ENCODE measurements at regions not wholly inside any gene's neighbourhood (a gene's known extent, or its start where the extent isn't known, plus 50 kb on each side); places are given as distances from the start of the nearest gene placed in this dataset.

DNA sequence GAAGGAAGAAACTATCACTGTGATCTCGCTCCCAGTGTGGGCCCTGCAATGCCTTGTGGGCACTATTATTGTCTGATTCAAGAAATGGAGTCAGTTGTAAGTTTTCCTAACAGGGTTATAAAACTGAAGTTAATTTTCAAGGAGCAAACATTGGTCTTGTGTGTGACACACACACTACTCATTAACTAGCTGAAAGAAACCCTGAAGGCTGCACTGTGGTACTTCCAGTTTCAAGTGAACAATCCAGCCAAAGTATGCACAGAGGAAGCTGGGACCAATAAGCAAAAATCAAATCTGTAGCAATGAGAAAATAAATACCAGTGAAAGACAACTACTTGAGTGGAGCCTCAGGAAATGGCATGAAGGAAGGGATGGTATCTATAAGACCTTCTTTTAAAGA lies 506.6 kb upstream of the POT1 start (continued):
- TF ChIP-seq, protein P1, sequence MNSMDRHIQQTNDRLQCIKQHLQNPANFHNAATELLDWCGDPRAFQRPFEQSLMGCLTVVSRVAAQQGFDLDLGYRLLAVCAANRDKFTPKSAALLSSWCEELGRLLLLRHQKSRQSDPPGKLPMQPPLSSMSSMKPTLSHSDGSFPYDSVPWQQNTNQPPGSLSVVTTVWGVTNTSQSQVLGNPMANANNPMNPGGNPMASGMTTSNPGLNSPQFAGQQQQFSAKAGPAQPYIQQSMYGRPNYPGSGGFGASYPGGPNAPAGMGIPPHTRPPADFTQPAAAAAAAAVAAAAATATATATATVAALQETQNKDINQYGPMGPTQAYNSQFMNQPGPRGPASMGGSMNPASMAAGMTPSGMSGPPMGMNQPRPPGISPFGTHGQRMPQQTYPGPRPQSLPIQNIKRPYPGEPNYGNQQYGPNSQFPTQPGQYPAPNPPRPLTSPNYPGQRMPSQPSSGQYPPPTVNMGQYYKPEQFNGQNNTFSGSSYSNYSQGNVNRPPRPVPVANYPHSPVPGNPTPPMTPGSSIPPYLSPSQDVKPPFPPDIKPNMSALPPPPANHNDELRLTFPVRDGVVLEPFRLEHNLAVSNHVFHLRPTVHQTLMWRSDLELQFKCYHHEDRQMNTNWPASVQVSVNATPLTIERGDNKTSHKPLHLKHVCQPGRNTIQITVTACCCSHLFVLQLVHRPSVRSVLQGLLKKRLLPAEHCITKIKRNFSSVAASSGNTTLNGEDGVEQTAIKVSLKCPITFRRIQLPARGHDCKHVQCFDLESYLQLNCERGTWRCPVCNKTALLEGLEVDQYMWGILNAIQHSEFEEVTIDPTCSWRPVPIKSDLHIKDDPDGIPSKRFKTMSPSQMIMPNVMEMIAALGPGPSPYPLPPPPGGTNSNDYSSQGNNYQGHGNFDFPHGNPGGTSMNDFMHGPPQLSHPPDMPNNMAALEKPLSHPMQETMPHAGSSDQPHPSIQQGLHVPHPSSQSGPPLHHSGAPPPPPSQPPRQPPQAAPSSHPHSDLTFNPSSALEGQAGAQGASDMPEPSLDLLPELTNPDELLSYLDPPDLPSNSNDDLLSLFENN (IDR thresholded peaks at IDR 0.05; ENCODE audit: low read depth in 2 of 2, low read length in 2 of 2): no peak
- TF ChIP-seq ZNF143 (CRISPR knock-in tag; IDR thresholded peaks at IDR 0.05) (no peak), ETV1 (tag; conservative IDR thresholded peaks at IDR 0.05; ENCODE audit: low read depth) (no peak)

DNA sequence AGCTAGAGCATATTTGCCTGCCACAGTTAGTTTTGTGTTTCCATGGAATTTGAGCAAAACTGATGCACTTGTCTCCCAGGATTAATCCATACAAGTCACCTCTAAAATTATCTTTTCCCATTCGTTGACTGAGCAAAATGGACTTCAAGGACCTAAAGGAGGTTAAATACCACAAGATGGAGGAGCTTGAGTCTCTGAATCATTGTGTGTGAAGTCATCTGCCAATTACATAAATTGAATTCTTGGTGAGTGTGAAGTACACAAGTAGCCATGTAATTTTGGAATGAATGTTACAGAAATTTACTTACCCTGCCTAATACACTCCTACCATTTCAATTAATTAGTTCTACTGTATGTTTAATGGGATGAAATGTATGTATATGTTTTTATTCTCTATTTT lies 501.7 kb upstream of the POT1 start:
- DNase-seq (ENCODE audit: extremely low read depth in 1 of 4, low spot score in 3 of 4): no peak
- Histone ChIP-seq H3K36me3 (ENCODE audit: control insufficient read depth, insufficient read depth, low read length) (no peaks in the 10 kb centered on the region), H3K9ac (ENCODE audit: insufficient read depth in 1 of 2, low read depth in 2 of 2, low read length in 2 of 2) (no peak overlapping the region), H3K4me3 (no peak overlapping the region), H4K20me1 (replicated peaks; ENCODE audit: control insufficient read depth, insufficient read depth, low read length) (no peaks in the 10 kb centered on the region), H3K27ac (ENCODE audit: extremely low read depth, low read depth, low read length) (no peak overlapping the region), H2AFZ (ENCODE audit: low read depth, low read length) (no peak overlapping the region), H3K4me2 (ENCODE audit: insufficient read depth, low read length) (no peak overlapping the region), H3K79me2 (ENCODE audit: control insufficient read depth, insufficient read depth, low read length) (no peaks in the 10 kb centered on the region), H3K9me1 (ENCODE audit: control insufficient read depth, insufficient read depth, low read length) (no peaks in the 10 kb centered on the region), H3K9me3 (replicated peaks; ENCODE audit: control insufficient read depth, insufficient read depth, low read depth, low read length) (no peaks in the 10 kb centered on the region), H3K4me1 (replicated peaks in 1 of 2; ENCODE audit: control insufficient read depth in 2 of 2, insufficient read depth in 2 of 2, low read length in 2 of 2) (no peaks in the 10 kb centered on the region), H3K27me3 (ENCODE audit: control insufficient read depth in 2 of 2, insufficient read depth in 2 of 2, low read length in 2 of 2) (no peaks in the 10 kb centered on the region)
- POLR2A ChIA-PET: no interaction called here
- in situ Hi-C loops (cut with MboI): no loop called here
- CTCF ChIA-PET (ENCODE audit: low intra/inter-chr PET ratio): no interaction called here
- intact Hi-C loops (cut with micrococcal nuclease): no loop called here
- ATAC-seq: no peak
- BruUV-seq (replicated peaks): no TSS peak
- TF ChIP-seq ETV6 (IDR thresholded peaks at IDR 0.05; ENCODE audit: borderline replicate concordance in 1 of 2, low read depth in 2 of 2, low read length in 1 of 2) (no peak), ETV6 (CRISPR knock-in tag; IDR thresholded peaks at IDR 0.05; ENCODE audit: borderline replicate concordance) (no peak), ZNF24 (IDR thresholded peaks at IDR 0.05) (no peak), RBM22 (IDR thresholded peaks at IDR 0.05; ENCODE audit: low read depth, low read length, poor library complexity, severe bottlenecking) (no peak), ZBED1 (IDR thresholded peaks at IDR 0.05) (no peak), HDAC6 (IDR thresholded peaks at IDR 0.05; ENCODE audit: low read depth, low read length) (no peak), FOXM1 (IDR thresholded peaks at IDR 0.05; ENCODE audit: low read depth) (no peak), FOXM1 (CRISPR knock-in tag; IDR thresholded peaks at IDR 0.05; ENCODE audit: low read depth) (no peak), KDM5B (IDR thresholded peaks at IDR 0.05; ENCODE audit: insufficient replicate concordance, low read depth, low read length) (no peak), ZNF707 (CRISPR knock-in tag; conservative IDR thresholded peaks at IDR 0.05) (no peak), POLR2AphosphoS2 (IDR thresholded peaks at IDR 0.05; ENCODE audit: low read length) (no peak), NFXL1 (CRISPR knock-in tag; IDR thresholded peaks at IDR 0.05) (no peak), KLF10 (CRISPR knock-in tag; IDR thresholded peaks at IDR 0.05) (no peak), L3MBTL2 (IDR thresholded peaks at IDR 0.05) (no peak), NCOR1 (IDR thresholded peaks at IDR 0.05) (no peak), POLR2B (IDR thresholded peaks at IDR 0.05; ENCODE audit: low read depth, partially characterized antibody) (no peak), CHD4 (IDR thresholded peaks at IDR 0.05; ENCODE audit: insufficient read depth, insufficient replicate concordance, low read depth, low read length, poor library complexity, severe bottlenecking) (no peak)
- 4% methylated on average over 1 of the region's 1 CpG for WGBS (ENCODE audit: insufficient coverage, low coverage, missing lambda C conversion rate)
- FAIRE-seq: no peak
